Colonic mucosa (tissue), 4 donors: ENCODE measurements at regions not wholly inside any gene's neighbourhood (a gene's known extent, or its start where the extent isn't known, plus 50 kb on each side); places are given as distances from the start of the nearest gene placed in this dataset.
"Not testable (repeated sequence)": the region's sequence is repeated elsewhere in the genome, so short reads cannot be mapped to it uniquely, and the experiment has no call there.

Source experiments
- DNase-seq: peaks from one replicate; pipeline ENCODE4 v3.0.0-alpha.2; 2020
- H3K27ac ChIP-seq: fragments of 200-600 bp; one replicate; pipeline ENCODE4 v1.8.0; 2021
- H3K27me3 ChIP-seq: fragments of 200-600 bp; one replicate; pipeline ENCODE4 v1.8.0; 2021
- H3K36me3 ChIP-seq: fragments of 200-600 bp; one replicate; pipeline ENCODE4 v1.8.0; 2021
- H3K4me1 ChIP-seq: fragments of 200-600 bp; one replicate; pipeline ENCODE4 v1.8.0; 2021; ENCODE audit warnings: mild to moderate bottlenecking
- H3K4me3 ChIP-seq: fragments of 200-600 bp; one replicate; pipeline ENCODE4 v1.8.0; 2021
- H3K9ac ChIP-seq, 2 donors: one replicate each; pipeline ENCODE4 v1.7.0; 2013; ENCODE audit warnings: control low read depth in 2 of 2, low read depth in 2 of 2, low read length in 2 of 2
- H3K9me3 ChIP-seq: fragments of 200-600 bp; one replicate; pipeline ENCODE4 v1.8.0; 2021
- intact Hi-C: fragments of 100-400 bp; cut with DNase I; formaldehyde crosslinking; loops from one replicate; pipeline ENCODE4 v1.14.1; 2022
- TF ChIP-seq, protein P1 (sequence below): fragments of 200-600 bp; IDR thresholded peaks from one replicate; pipeline ENCODE4 v1.8.0; 2022; ENCODE audit warnings: antibody characterized with exemption, mild to moderate bottlenecking
- donor health status: healthy.
- donor health status: DM: no; HTN: no; CAD: no.
- donor health status: DM: no; HTN: no; CAD: no.

DNA sequence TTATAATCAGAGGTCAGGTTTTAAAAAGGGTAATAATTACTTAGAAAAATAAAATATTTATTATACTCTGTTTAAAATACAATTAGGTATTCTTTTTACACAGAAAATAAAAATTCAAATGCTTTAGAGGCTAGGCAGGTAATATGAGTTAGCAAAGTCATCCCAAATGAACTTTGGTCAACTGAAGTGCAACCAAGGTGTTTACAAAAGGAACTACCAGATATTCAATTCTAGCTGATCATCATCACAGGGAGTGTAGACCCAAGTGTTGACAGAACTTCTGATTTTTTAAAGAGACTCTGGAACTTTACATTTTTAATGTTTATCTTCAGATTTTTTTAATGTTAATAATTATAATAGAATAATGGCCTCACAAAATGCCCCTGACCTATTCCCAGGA is 59.3 kb upstream of the COL5A2 start:
- no peaks in the 10 kb centered on the region for H3K27me3 ChIP-seq
- TF ChIP-seq, protein P1, sequence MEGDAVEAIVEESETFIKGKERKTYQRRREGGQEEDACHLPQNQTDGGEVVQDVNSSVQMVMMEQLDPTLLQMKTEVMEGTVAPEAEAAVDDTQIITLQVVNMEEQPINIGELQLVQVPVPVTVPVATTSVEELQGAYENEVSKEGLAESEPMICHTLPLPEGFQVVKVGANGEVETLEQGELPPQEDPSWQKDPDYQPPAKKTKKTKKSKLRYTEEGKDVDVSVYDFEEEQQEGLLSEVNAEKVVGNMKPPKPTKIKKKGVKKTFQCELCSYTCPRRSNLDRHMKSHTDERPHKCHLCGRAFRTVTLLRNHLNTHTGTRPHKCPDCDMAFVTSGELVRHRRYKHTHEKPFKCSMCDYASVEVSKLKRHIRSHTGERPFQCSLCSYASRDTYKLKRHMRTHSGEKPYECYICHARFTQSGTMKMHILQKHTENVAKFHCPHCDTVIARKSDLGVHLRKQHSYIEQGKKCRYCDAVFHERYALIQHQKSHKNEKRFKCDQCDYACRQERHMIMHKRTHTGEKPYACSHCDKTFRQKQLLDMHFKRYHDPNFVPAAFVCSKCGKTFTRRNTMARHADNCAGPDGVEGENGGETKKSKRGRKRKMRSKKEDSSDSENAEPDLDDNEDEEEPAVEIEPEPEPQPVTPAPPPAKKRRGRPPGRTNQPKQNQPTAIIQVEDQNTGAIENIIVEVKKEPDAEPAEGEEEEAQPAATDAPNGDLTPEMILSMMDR: no peak
- no peak overlapping the region for H3K4me3 ChIP-seq
- intact Hi-C loops: no loop called here
- H3K36me3 ChIP-seq: no peaks in the 10 kb centered on the region
- H3K9me3 ChIP-seq: no peaks in the 10 kb centered on the region
- no peaks in the 10 kb centered on the region for H3K4me1 ChIP-seq
- no peak overlapping the region for H3K27ac ChIP-seq
- no peak overlapping the region for H3K9ac ChIP-seq
- no peak for DNase-seq

DNA sequence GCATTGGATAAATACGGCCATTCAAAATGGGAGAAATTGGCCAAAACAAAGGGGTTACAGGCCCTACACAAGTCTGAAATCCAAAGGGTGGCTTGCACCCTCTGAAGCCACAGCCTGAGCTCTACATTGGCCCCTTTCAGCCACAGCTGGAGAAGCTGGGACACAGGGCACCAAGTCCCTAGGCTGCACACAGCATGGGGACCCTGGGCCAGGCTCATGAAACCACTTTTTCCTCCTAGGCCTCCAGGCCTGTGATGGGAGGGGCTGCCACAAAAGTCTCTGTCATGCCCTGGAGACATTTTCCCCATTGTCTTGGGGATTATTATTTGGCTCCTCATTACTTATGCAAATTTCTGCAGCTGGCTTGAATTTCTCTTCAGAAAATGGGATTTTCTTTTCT is 64.3 kb upstream of the COL5A2 start:
- H3K27ac ChIP-seq, H3K9me3 ChIP-seq, H3K4me3 ChIP-seq, H3K4me1 ChIP-seq, intact Hi-C loops, H3K9ac ChIP-seq, H3K27me3 ChIP-seq, DNase-seq, H3K36me3 ChIP-seq: not testable (repeated sequence)

DNA sequence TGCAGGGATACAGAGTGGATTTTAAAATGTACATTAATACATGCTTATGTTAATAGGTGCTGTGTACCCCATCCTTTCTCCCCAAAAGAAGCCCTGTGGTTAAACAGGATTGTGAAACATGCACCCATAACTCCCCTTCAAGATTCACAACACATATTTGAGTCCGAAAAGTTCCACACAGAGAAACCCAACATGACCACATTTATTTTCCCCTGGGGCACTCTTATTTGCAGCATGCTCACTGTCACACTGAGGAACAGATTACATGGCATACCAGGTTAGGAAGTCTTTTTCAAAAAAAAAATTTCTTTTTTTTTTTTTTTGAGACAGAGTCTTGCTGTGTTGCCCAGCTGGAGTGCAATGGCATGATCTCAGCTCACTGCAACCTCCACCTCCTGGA is 67.7 kb upstream of the COL5A2 start:
- Histone ChIP-seq H3K4me1 (no peaks in the 10 kb centered on the region), H3K4me3 (no peak overlapping the region), H3K36me3 (no peaks in the 10 kb centered on the region), H3K27me3 (no peaks in the 10 kb centered on the region), H3K9ac (no peak overlapping the region), H3K27ac (no peak overlapping the region), H3K9me3 (no peaks in the 10 kb centered on the region)
- DNase-seq: no peak
- TF ChIP-seq, protein P1: no peak
- intact Hi-C loops: no loop called here

DNA sequence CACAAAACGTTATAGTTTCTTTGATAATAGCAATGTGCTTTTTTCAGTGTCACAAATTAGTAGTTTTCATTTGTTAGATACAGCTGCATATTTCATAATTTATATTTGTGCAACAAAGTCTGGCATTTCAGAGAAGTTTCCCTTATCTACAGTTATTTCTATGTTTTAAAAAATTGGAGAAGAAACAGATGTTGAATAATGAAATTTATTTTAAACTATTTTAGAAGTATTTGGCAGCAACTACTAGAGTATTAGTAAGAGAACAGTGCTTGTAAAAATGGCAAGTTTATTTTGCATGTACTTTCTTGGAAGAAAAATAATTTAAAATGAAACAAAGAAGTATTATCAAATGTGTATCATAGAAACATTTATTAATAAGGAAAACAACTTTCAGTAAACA is 68.6 kb upstream of the COL5A2 start:
- Histone ChIP-seq H3K27ac (no peak overlapping the region), H3K36me3 (no peaks in the 10 kb centered on the region), H3K4me1 (no peaks in the 10 kb centered on the region), H3K4me3 (no peak overlapping the region), H3K9ac (no peak overlapping the region), H3K9me3 (no peaks in the 10 kb centered on the region), H3K27me3 (no peaks in the 10 kb centered on the region)
- no peak for DNase-seq
- TF ChIP-seq, protein P1: no peak
- intact Hi-C loops: no loop called here

DNA sequence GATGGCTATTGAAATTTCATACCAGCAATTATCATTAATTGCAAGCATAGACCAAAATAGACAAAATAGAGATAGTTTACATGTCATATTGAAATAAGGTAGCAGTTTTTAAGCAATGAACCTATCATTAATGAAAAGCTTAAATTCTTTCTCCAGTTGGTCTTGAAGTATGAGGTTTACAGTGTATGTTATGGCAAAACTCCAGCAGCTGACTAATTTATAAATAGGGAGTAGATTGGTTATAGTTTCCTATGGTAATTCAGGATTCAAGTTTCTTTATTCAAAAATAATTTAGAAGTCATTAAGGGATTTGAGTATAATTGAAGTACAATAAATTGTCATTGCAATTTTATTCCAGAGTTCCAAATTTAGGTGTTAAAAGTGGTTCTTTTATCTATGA is 69.6 kb upstream of the COL5A2 start:
- Histone ChIP-seq H3K27me3 (no peaks in the 10 kb centered on the region), H3K4me3 (no peak overlapping the region), H3K27ac (no peak overlapping the region), H3K4me1 (no peaks in the 10 kb centered on the region), H3K36me3 (no peaks in the 10 kb centered on the region), H3K9me3 (no peaks in the 10 kb centered on the region), H3K9ac (no peak overlapping the region)
- TF ChIP-seq, protein P1: no peak
- intact Hi-C loops: no loop called here
- DNase-seq: no peak

DNA sequence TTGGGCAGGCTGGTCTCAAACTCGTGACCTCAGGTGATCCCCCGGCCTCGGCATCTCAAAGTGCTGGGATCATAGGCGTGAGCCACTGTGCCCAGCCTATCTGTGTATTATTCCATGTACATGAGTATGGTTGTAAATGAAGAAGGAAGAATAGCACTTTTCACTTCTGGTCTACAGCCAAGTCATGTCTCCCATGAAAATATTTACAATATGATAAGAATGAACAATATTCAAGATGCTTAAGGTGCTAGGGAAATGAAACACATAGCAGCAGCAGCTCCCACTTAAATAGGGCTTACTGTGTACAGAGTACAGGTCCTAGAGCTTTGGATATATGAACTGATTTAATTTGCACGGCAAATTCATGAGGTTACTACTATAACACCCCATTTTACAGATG is 70.3 kb upstream of the COL5A2 start:
- intact Hi-C loops: no loop called here
- no peaks in the 10 kb centered on the region for H3K36me3 ChIP-seq
- H3K27me3 ChIP-seq: no peaks in the 10 kb centered on the region
- H3K9ac ChIP-seq: no peak overlapping the region
- no peak overlapping the region for H3K27ac ChIP-seq
- no peaks in the 10 kb centered on the region for H3K9me3 ChIP-seq
- TF ChIP-seq, protein P1: no peak
- H3K4me1 ChIP-seq: no peaks in the 10 kb centered on the region
- DNase-seq: no peak
- H3K4me3 ChIP-seq: no peak overlapping the region
